ENCODE measurements at regions not wholly inside any gene's neighbourhood (a gene's known extent, or its start where the extent isn't known, plus 50 kb on each side); places are given as distances from the start of the nearest gene placed in this dataset.

- TF ChIP-seq CTCF (IDR thresholded peaks at IDR 0.05) (no peak), POLR2A (IDR thresholded peaks at IDR 0.05) (no peak)
These were observed 1201.1 kb downstream of the SORCS1 start for GRCh38 chr10:105963334-105963884.

Measured in adrenal gland (tissue), 5 donors.